H9 (cell line): ENCODE measurements at regions not wholly inside any gene's neighbourhood (a gene's known extent, or its start where the extent isn't known, plus 50 kb on each side); places are given as distances from the start of the nearest gene placed in this dataset.

ENCODE experiments used
- DNase-seq: peaks from one replicate; pipeline ENCODE4 v3.0.0-alpha.2; 2017
- H2AFZ ChIP-seq: one replicate; pipeline ENCODE4 v1.6.1; 2013; ENCODE audit warnings: mild to moderate bottlenecking, low read length, control low read depth, moderate library complexity
- H2AK5ac ChIP-seq: 2 replicates; pipeline ENCODE4 v1.6.1; 2013; ENCODE audit warnings: low read length, control low read depth, mixed read lengths; ENCODE audit not compliant: insufficient read length
- H2BK120ac ChIP-seq: one replicate; pipeline ENCODE4 v1.6.1; 2013; ENCODE audit warnings: low read depth, mild to moderate bottlenecking, low read length, control low read depth, inconsistent platforms; ENCODE audit not compliant: poor library complexity, severe bottlenecking
- H2BK12ac ChIP-seq: 2 replicates; pipeline ENCODE4 v1.6.1; 2013; ENCODE audit warnings: low read length, control low read depth, mixed read lengths, low read depth; ENCODE audit not compliant: insufficient read length
- H2BK15ac ChIP-seq: 2 replicates; pipeline ENCODE4 v1.6.1; 2013; ENCODE audit warnings: low read depth, low read length, control low read depth
- H2BK20ac ChIP-seq: one replicate; pipeline ENCODE4 v1.6.1; 2013; ENCODE audit warnings: low read depth, mild to moderate bottlenecking, low read length, control low read depth, inconsistent platforms; ENCODE audit not compliant: poor library complexity, severe bottlenecking
- H2BK5ac ChIP-seq: 2 replicates; pipeline ENCODE4 v1.6.1; 2013; ENCODE audit warnings: low read length, control low read depth, mixed read lengths; ENCODE audit not compliant: insufficient read length
- H3K14ac ChIP-seq: 2 replicates; pipeline ENCODE4 v1.6.1; 2013; ENCODE audit warnings: low read length, control low read depth; ENCODE audit not compliant: insufficient read depth
- H3K18ac ChIP-seq: 2 replicates; pipeline ENCODE4 v1.6.1; 2013; ENCODE audit warnings: low read depth, mild to moderate bottlenecking, mixed read lengths, low read length, control low read depth; ENCODE audit not compliant: insufficient read length
- H3K23ac ChIP-seq: 2 replicates; pipeline ENCODE4 v1.6.1; 2013; ENCODE audit warnings: low read length, control low read depth, mixed read lengths, low read depth; ENCODE audit not compliant: insufficient read length
- H3K23me2 ChIP-seq: 2 replicates; pipeline ENCODE4 v1.6.1; 2013; ENCODE audit warnings: low read depth, mild to moderate bottlenecking, mixed read lengths, low read length, control low read depth; ENCODE audit not compliant: insufficient read length, poor library complexity, severe bottlenecking
- H3K27ac ChIP-seq: 2 replicates; pipeline ENCODE4 v1.5.1; 2013; ENCODE audit warnings: low read length, control low read depth, mixed read lengths, low read depth; ENCODE audit not compliant: insufficient read length
- H3K27me3 ChIP-seq: 2 replicates; pipeline ENCODE4 v1.6.1; 2013; ENCODE audit warnings: low read length, control low read depth, inconsistent platforms; ENCODE audit not compliant: insufficient read depth
- H3K4ac ChIP-seq: 2 replicates; pipeline ENCODE4 v1.6.1; 2013; ENCODE audit warnings: low read depth, mild to moderate bottlenecking, control low read depth, inconsistent platforms, low read length, moderate library complexity
- H3K4me1 ChIP-seq: 2 replicates; pipeline ENCODE4 v1.6.1; 2013; ENCODE audit warnings: low read length, control low read depth, inconsistent platforms; ENCODE audit not compliant: insufficient read depth
- H3K4me2 ChIP-seq: 2 replicates; pipeline ENCODE4 v1.6.1; 2013; ENCODE audit warnings: low read length, control low read depth, mixed read lengths; ENCODE audit not compliant: insufficient read length, insufficient read depth
- H3K56ac ChIP-seq: 2 replicates; pipeline ENCODE4 v1.6.1; 2013; ENCODE audit warnings: low read depth, mild to moderate bottlenecking, mixed read lengths, low read length, control low read depth; ENCODE audit not compliant: insufficient read length
- H3K79me1 ChIP-seq: 2 replicates; pipeline ENCODE4 v1.6.1; 2013; ENCODE audit warnings: low read depth, mild to moderate bottlenecking, moderate library complexity, low read length, control low read depth, inconsistent platforms; ENCODE audit not compliant: insufficient read depth, poor library complexity, severe bottlenecking
- H3K79me2 ChIP-seq: 2 replicates; pipeline ENCODE4 v1.6.1; 2013; ENCODE audit warnings: low read length, control low read depth, inconsistent platforms; ENCODE audit not compliant: insufficient read depth
- H3K9ac ChIP-seq: 2 replicates; pipeline ENCODE4 v1.6.1; 2013; ENCODE audit warnings: low read length, control low read depth, mixed read lengths; ENCODE audit not compliant: insufficient read length; ENCODE audit errors: extremely low read depth
- H3K9me3 ChIP-seq: one replicate; pipeline ENCODE4 v1.6.1; 2013; ENCODE audit warnings: low read depth, low read length, inconsistent platforms; ENCODE audit not compliant: control insufficient read depth
- H3T11ph ChIP-seq: one replicate; pipeline ENCODE4 v1.6.1; 2013; ENCODE audit warnings: mild to moderate bottlenecking, low read length, control low read depth, inconsistent platforms
- H4K20me1 ChIP-seq: one replicate; pipeline ENCODE4 v1.6.1; 2013; ENCODE audit not compliant: control insufficient read depth, insufficient read length, insufficient read depth
- H4K5ac ChIP-seq: 2 replicates; pipeline ENCODE4 v1.6.1; 2013; ENCODE audit warnings: low read depth, mild to moderate bottlenecking, mixed read lengths, low read length, control low read depth; ENCODE audit not compliant: insufficient read length
- H4K8ac ChIP-seq: replicated peaks from 2 replicates; pipeline ENCODE4 v1.6.1; 2013; ENCODE audit warnings: low read length, control low read depth, mixed read lengths, low read depth; ENCODE audit not compliant: insufficient read length
- H4K91ac ChIP-seq: 2 replicates; pipeline ENCODE4 v1.6.1; 2013; ENCODE audit warnings: low read depth, mild to moderate bottlenecking, moderate library complexity, mixed read lengths, low read length, control low read depth; ENCODE audit not compliant: insufficient read length
- H3K27ac Mint-ChIP-seq, 3 experiments: 2 replicates in 2 of 3; 3 replicates in 1 of 3; pipeline ENCODE4 v1.8.0; 2020 to 2021; ENCODE audit warnings: mixed read lengths in 3 of 3, mild to moderate bottlenecking in 1 of 3, moderate library complexity in 1 of 3
- H3K27me3 Mint-ChIP-seq: 2 replicates; pipeline ENCODE4 v1.8.0; 2021; ENCODE audit warnings: low read depth, mild to moderate bottlenecking, moderate library complexity, mixed read lengths
- H3K36me3 Mint-ChIP-seq, 3 experiments: 2 replicates in 2 of 3; 3 replicates in 1 of 3; pipeline ENCODE4 v1.8.0; 2020 to 2021; ENCODE audit warnings: low read depth in 3 of 3, mixed read lengths in 3 of 3; ENCODE audit not compliant: insufficient read depth in 1 of 3
- H3K4me1 Mint-ChIP-seq, 2 experiments: 2 replicates each; pipeline ENCODE4 v1.8.0; 2020; ENCODE audit warnings: mixed read lengths in 2 of 2
- H3K4me3 Mint-ChIP-seq, 2 experiments: 2 replicates in 1 of 2; 3 replicates in 1 of 2; pipeline ENCODE4 v1.8.0; 2020 to 2021; ENCODE audit warnings: mild to moderate bottlenecking in 2 of 2, mixed read lengths in 2 of 2, moderate library complexity in 1 of 2
- H3K9me3 Mint-ChIP-seq, 2 experiments: 2 replicates in 1 of 2; 3 replicates in 1 of 2; pipeline ENCODE4 v1.8.0; 2020; ENCODE audit warnings: mild to moderate bottlenecking in 2 of 2, mixed read lengths in 2 of 2, moderate library complexity in 1 of 2
- WGBS: extraction: QIAGEN DNeasy Blood & Tissue Kit; methylation state at CpG from one replicate; pipeline ENCODE4 v1.1.7; 2013; ENCODE audit warnings: missing lambda C conversion rate, low lambda C conversion rate, mixed read lengths; ENCODE audit not compliant: insufficient read length; ENCODE audit errors: extremely low coverage; 5-methylcytosine and 5-hydroxymethylcytosine counted together
- TF ChIP-seq, protein P1 (sequence below): fragments of 200-600 bp; sonication (generic); conservative IDR thresholded peaks from 3 replicates; pipeline ENCODE4 v1.8.0; 2021; ENCODE audit warnings: antibody characterized with exemption, mild to moderate bottlenecking

DNA sequence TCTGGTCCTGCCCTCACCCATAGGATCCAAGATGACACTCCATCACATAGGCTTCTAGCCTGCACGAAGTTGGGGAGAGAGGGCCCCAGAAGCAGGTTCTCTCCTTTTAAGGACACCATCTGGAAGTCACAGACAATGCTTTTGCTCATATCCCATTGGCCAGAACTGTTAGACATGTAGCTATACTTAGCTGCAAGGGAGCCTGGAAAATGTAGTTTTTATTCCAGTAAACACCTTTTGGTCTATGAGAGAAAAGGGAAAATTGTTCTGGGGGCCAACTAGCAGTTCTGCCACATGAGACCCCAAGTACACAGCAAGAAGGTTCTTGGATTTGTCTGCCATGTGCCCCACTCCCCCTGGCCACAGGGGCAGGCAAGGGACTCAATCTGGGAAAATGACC lies 206.1 kb downstream of the ZFP36L2 start:
- Histone ChIP-seq H4K5ac (no peak overlapping the region), H2BK120ac (no peak overlapping the region), H3K23me2 (no peaks in the 10 kb centered on the region), H3K79me1 (no peaks in the 10 kb centered on the region), H3K4me2 (no peak overlapping the region), H3K27me3 (no peaks in the 10 kb centered on the region), H3K14ac (no peak overlapping the region), H2AK5ac (no peak overlapping the region), H2BK12ac (no peak overlapping the region), H3K4ac (no peak overlapping the region), H3T11ph (no peak overlapping the region), H4K20me1 (no peaks in the 10 kb centered on the region), H3K9me3 (no peaks in the 10 kb centered on the region), H2BK5ac (no peak overlapping the region), H2BK15ac (no peak overlapping the region), H2AFZ (no peak overlapping the region), H4K8ac (no peak overlapping the region), H3K9ac (no peak overlapping the region), H3K79me2 (no peaks in the 10 kb centered on the region), H3K56ac (no peak overlapping the region), H3K23ac (no peak overlapping the region), H4K91ac (no peak overlapping the region), H3K4me1 (no peaks in the 10 kb centered on the region; the same call in 1 of the 2 replicates), H3K18ac (no peak overlapping the region), H3K27ac (no peak overlapping the region), H2BK20ac (no peak overlapping the region)
- DNase-seq, result no peak
- Mint-ChIP-seq H3K4me1 (peaks cover 16 to 20% of the 10 kb centered on the region in 2 experiments), H3K4me3 (no peak overlapping the region), H3K27ac (no peak overlapping the region), H3K27me3 (peaks cover 3% of the 10 kb centered on the region; the same call in 1 of the 2 replicates), H3K36me3 (peaks cover 0 to 5% (median 4%) of the 10 kb centered on the region in 3 experiments; a peak in 5 of 7 replicates), H3K9me3 (peaks cover 17% of the 10 kb centered on the region in 2 experiments)
- WGBS, result no CpG with 5 or more reads among the region's 1 CpG
- TF ChIP-seq, protein P1, sequence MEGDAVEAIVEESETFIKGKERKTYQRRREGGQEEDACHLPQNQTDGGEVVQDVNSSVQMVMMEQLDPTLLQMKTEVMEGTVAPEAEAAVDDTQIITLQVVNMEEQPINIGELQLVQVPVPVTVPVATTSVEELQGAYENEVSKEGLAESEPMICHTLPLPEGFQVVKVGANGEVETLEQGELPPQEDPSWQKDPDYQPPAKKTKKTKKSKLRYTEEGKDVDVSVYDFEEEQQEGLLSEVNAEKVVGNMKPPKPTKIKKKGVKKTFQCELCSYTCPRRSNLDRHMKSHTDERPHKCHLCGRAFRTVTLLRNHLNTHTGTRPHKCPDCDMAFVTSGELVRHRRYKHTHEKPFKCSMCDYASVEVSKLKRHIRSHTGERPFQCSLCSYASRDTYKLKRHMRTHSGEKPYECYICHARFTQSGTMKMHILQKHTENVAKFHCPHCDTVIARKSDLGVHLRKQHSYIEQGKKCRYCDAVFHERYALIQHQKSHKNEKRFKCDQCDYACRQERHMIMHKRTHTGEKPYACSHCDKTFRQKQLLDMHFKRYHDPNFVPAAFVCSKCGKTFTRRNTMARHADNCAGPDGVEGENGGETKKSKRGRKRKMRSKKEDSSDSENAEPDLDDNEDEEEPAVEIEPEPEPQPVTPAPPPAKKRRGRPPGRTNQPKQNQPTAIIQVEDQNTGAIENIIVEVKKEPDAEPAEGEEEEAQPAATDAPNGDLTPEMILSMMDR, result no peak
